ENCODE measurements at regions not wholly inside any gene's neighbourhood (a gene's known extent, or its start where the extent isn't known, plus 50 kb on each side); places are given as distances from the start of the nearest gene placed in this dataset.

- peaks cover 6% of the 10 kb centered on the region; the same call in 2 of the 3 replicates for H3K4me1 ChIP-seq
- no peak overlapping the region for H3K4me3 ChIP-seq
- ChIA-PET POLR2A (no interaction called here), CTCF (no interaction called here)
- WGBS (ENCODE audit: missing lambda C conversion rate), result 54% methylated on average over 4 of the region's 4 CpGs
- FAIRE-seq (no peak), DNase-seq (ENCODE audit: low read depth in 1 of 2, low spot score in 1 of 2) (no peak), ATAC-seq (no peak)
- no peak overlapping the region for H3K27ac ChIP-seq
- no peak overlapping the region for H3K4me2 ChIP-seq
- H3K9me3 ChIP-seq, result no peaks in the 10 kb centered on the region
- TF ChIP-seq SMC3 (IDR thresholded peaks at IDR 0.05) (no peak), HOXB13 (CRISPR knock-in tag; IDR thresholded peaks at IDR 0.05; ENCODE audit: low read depth) (no peak), JUNB (IDR thresholded peaks at IDR 0.05) (no peak), RAD21 (conservative IDR thresholded peaks at IDR 0.05 in 1 of 2, IDR thresholded peaks at IDR 0.05 in 1 of 2) (no peak), RCOR1 (IDR thresholded peaks at IDR 0.05; ENCODE audit: low read depth, low read length) (no peak), FOSL2 (IDR thresholded peaks at IDR 0.05) (no peak), FOSL2 (CRISPR knock-in tag; IDR thresholded peaks at IDR 0.05) (no peak), CHD2 (IDR thresholded peaks at IDR 0.05; ENCODE audit: low read length, partially characterized antibody) (no peak), ZNF302 (CRISPR knock-in tag; IDR thresholded peaks at IDR 0.05) (no peak), ELK1 (IDR thresholded peaks at IDR 0.05; ENCODE audit: low read depth, low read length) (no peak), REST (IDR thresholded peaks at IDR 0.05) (no peak), E2F6 (IDR thresholded peaks at IDR 0.05; ENCODE audit: borderline replicate concordance, low read depth) (no peak), EHF (CRISPR knock-in tag; IDR thresholded peaks at IDR 0.05) (no peak), CTCF (IDR thresholded peaks at IDR 0.05) (no peak), KDM1A (IDR thresholded peaks at IDR 0.05; ENCODE audit: low read depth) (no peak), EP300 (IDR thresholded peaks at IDR 0.05) (no peak), BCL3 (IDR thresholded peaks at IDR 0.05) (no peak), ZSCAN20 (CRISPR knock-in tag; IDR thresholded peaks at IDR 0.05) (no peak), CHD4 (IDR thresholded peaks at IDR 0.05; ENCODE audit: borderline replicate concordance) (no peak), POLR2A (IDR thresholded peaks at IDR 0.05; ENCODE audit: low read length) (no peak)
Observed at GRCh38 chr6:156691018-156691417, 86.2 kb upstream of the ARID1B start.

- WGBS (ENCODE audit: missing lambda C conversion rate), result 81% methylated on average over 2 of the region's 2 CpGs
- DNase-seq (ENCODE audit: low read depth in 1 of 2, low spot score in 1 of 2), result no peak
- POLR2A ChIA-PET, result no interaction called here
- Histone ChIP-seq H3K27ac (no peak overlapping the region), H3K9me3 (no peaks in the 10 kb centered on the region), H3K4me1 (peaks cover 10% of the 10 kb centered on the region), H3K4me3 (no peak overlapping the region), H3K4me2 (no peak overlapping the region)
- ATAC-seq, result no peak
- no peak for TF ChIP-seq JUN (IDR thresholded peaks at IDR 0.05)
- no peak for TF ChIP-seq KDM1A (IDR thresholded peaks at IDR 0.05; ENCODE audit: low read depth)
- no peak for TF ChIP-seq E2F6 (IDR thresholded peaks at IDR 0.05; ENCODE audit: borderline replicate concordance, low read depth)
- TF ChIP-seq MAZ (IDR thresholded peaks at IDR 0.05; ENCODE audit: borderline replicate concordance, low read depth, low read length), result no peak
- no peak for TF ChIP-seq HEYL (CRISPR knock-in tag; IDR thresholded peaks at IDR 0.05)
- TF ChIP-seq USF2 (IDR thresholded peaks at IDR 0.05), result no peak
- TF ChIP-seq GATA3 (IDR thresholded peaks at IDR 0.05; ENCODE audit: borderline replicate concordance), result no peak
- no peak for TF ChIP-seq RAD21 (conservative IDR thresholded peaks at IDR 0.05 in 1 of 2, IDR thresholded peaks at IDR 0.05 in 1 of 2)
- CTCF ChIA-PET, result interaction anchor here (1.1 kb wide), 1 partner anchor 19 kb away, joined by 3 read pairs; no protein-coding TSS in a partner anchor
- no peak for FAIRE-seq
Observed at GRCh38 chr6:156689656-156690055, 87.5 kb upstream of the ARID1B start.

Data from A549 (cell line).